Body of pancreas (tissue), 4 donors: ENCODE measurements at regions not wholly inside any gene's neighbourhood (a gene's known extent, or its start where the extent isn't known, plus 50 kb on each side); places are given as distances from the start of the nearest gene placed in this dataset.

Experiments used
- POLR2A ChIP-seq, 3 donors: fragments of 450-650 bp; IDR thresholded peaks; one replicate each; pipeline ENCODE4 v1.6.1; 2016; ENCODE audit warnings: antibody characterized with exemption in 3 of 3, mild to moderate bottlenecking in 2 of 3
- TF ChIP-seq, protein P1 (sequence below), 7 experiments: fragments of 450-650 bp in 4 of 7; fragments of 200-600 bp in 3 of 7; sonication (generic) in 3 of 7; IDR thresholded peaks; one replicate each; pipeline ENCODE4 v1.5.1; 2016 to 2019; ENCODE audit warnings: antibody characterized with exemption in 7 of 7

DNA sequence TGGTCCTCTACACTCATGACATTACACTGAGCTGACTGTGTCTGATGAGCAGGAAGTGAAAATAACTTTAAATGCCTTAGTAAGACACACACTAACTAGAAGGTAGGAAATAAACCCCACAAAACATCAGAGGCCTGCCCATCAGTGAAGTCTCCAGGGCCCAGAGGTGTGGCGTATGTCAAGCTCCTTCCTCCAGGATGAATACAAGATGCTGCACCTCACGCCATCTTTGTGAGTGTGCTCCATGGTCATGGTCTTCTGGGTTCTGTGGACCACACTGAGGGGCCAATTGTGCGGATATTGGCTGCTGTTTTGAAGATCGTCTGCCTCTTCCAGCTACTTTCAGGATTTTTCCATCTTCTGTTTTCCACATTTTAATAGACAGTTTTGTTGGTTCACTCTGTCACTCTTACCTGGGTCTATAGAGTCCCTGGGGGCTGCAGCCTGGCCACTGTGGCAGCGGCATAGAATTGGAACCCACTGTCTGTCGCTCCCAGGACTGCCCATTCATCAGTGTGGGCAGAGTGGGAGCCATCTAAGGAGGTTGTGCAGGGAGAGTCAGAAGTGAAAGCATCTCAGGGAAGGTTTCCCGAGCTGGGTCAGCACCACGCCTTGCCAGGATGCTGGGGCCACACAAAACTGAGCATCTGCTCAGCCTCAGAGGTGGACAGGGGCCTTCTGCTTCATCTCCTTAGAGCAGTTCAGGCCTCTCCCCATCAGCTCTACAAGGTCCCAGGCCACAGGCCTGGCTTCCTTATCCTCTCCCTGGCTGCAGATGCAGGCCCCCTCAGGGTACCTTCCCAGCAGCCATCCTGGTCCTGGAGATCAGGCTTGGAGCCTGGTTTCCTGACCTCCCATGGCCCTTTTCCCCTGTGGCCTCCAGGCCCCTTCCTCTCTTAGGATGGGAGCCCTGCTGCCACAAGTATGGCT lies 57.5 kb upstream of the C14orf180 start:
- TF ChIP-seq, protein P1, sequence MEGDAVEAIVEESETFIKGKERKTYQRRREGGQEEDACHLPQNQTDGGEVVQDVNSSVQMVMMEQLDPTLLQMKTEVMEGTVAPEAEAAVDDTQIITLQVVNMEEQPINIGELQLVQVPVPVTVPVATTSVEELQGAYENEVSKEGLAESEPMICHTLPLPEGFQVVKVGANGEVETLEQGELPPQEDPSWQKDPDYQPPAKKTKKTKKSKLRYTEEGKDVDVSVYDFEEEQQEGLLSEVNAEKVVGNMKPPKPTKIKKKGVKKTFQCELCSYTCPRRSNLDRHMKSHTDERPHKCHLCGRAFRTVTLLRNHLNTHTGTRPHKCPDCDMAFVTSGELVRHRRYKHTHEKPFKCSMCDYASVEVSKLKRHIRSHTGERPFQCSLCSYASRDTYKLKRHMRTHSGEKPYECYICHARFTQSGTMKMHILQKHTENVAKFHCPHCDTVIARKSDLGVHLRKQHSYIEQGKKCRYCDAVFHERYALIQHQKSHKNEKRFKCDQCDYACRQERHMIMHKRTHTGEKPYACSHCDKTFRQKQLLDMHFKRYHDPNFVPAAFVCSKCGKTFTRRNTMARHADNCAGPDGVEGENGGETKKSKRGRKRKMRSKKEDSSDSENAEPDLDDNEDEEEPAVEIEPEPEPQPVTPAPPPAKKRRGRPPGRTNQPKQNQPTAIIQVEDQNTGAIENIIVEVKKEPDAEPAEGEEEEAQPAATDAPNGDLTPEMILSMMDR (IDR thresholded peaks at IDR 0.05): no peak
- TF ChIP-seq POLR2A (IDR thresholded peaks at IDR 0.05): no peak
